ENCODE measurements at regions not wholly inside any gene's neighbourhood (a gene's known extent, or its start where the extent isn't known, plus 50 kb on each side); places are given as distances from the start of the nearest gene placed in this dataset. TPM values are rescaled to one million over a fixed set of nuclear protein-coding genes. Genes with fewer than 3 reads are reported as not detected.

GRCh38 chr6:33856655-33857054 is 52.9 kb upstream of the MLN start:
- Histone ChIP-seq H3K27ac (no peak overlapping the region), H3K9ac (ENCODE audit: low read depth in 2 of 2, low read length in 2 of 2) (no peak overlapping the region), H3K4me3 (no peak overlapping the region), H3K9me3 (no peaks in the 10 kb centered on the region), H3K4me1 (no peaks in the 10 kb centered on the region), H3K27me3 (no peaks in the 10 kb centered on the region), H3K36me3 (no peaks in the 10 kb centered on the region)
- no peak for TF ChIP-seq CTCF (IDR thresholded peaks at IDR 0.05)
- intact Hi-C loops (cut with DNase I) = no loop called here
- no peak for DNase-seq

GRCh38 chr6:33856031-33856590 is 52.3 kb upstream of the MLN start:
- no peak overlapping the region for H3K27ac ChIP-seq
- H3K4me3 ChIP-seq = no peak overlapping the region
- no peaks in the 10 kb centered on the region for H3K4me1 ChIP-seq
- TF ChIP-seq CTCF (IDR thresholded peaks at IDR 0.05) = no peak
- H3K9me3 ChIP-seq = no peaks in the 10 kb centered on the region
- intact Hi-C loops (cut with DNase I) = no loop called here
- no peak overlapping the region for H3K9ac ChIP-seq (ENCODE audit: low read depth in 2 of 2, low read length in 2 of 2)
- no peak for DNase-seq
- H3K27me3 ChIP-seq = no peaks in the 10 kb centered on the region
- no peaks in the 10 kb centered on the region for H3K36me3 ChIP-seq

- Histone ChIP-seq H3K27ac (no peak overlapping the region), H3K36me3 (no peaks in the 10 kb centered on the region), H3K4me1 (no peaks in the 10 kb centered on the region), H3K9me3 (no peaks in the 10 kb centered on the region), H3K4me3 (no peak overlapping the region), H3K27me3 (no peaks in the 10 kb centered on the region), H3K9ac (ENCODE audit: low read depth in 2 of 2, low read length in 2 of 2) (no peak overlapping the region)
- no peak for DNase-seq
- intact Hi-C loops (cut with DNase I) = loop anchor here (5.0 kb wide), 1 partner anchor 173 kb away; no protein-coding TSS in a partner anchor
- TF ChIP-seq CTCF (IDR thresholded peaks at IDR 0.05) = no peak
These were observed 50.8 kb upstream of the MLN start for GRCh38 chr6:33854572-33855030.

GRCh38 chr6:33853736-33854135 is 49.9 kb upstream of the MLN start:
- H3K27me3 ChIP-seq = no peaks in the 10 kb centered on the region

More at GRCh38 chr6:33853736-33854135, 49.9 kb upstream of the MLN start:
- Histone ChIP-seq H3K9me3 (no peaks in the 10 kb centered on the region), H3K36me3 (no peaks in the 10 kb centered on the region), H3K9ac (ENCODE audit: low read depth in 2 of 2, low read length in 2 of 2) (no peak overlapping the region), H3K27ac (no peak overlapping the region), H3K4me1 (no peaks in the 10 kb centered on the region), H3K4me3 (no peak overlapping the region)
- no peak for DNase-seq
- no peak for TF ChIP-seq CTCF (IDR thresholded peaks at IDR 0.05)
- intact Hi-C loops (cut with DNase I) = loop anchor here (5.0 kb wide), 1 partner anchor 174 kb away; no protein-coding TSS in a partner anchor

Small RNA genes in the stretch of these regions (microRNA-seq; reads per million reads assigned to microRNA genes)
- gene MIR7159 = not detected
